PC-9 (cell line): ENCODE measurements at regions not wholly inside any gene's neighbourhood (a gene's known extent, or its start where the extent isn't known, plus 50 kb on each side); places are given as distances from the start of the nearest gene placed in this dataset.

Source experiments
- BruUV-seq: library from RNA; stranded (reverse); fragments of 400-500 nt; replicated peaks from 2 replicates; lab custom pipeline; 2021; lab: Mats Ljungman, UMichigan
- CTCF ChIA-PET: fragments of 300-600 bp; sonication (Branson Sonifier 250); formaldehyde crosslinking; loops from one replicate; lab custom pipeline; 2022; ENCODE audit warnings: antibody characterized with exemption; lab: Charles Lee
- POLR2A ChIA-PET: fragments of 300-600 bp; sonication (Branson Sonifier 250); formaldehyde crosslinking; loops from one replicate; lab custom pipeline; 2022; ENCODE audit warnings: antibody characterized with exemption; ENCODE audit not compliant: unreplicated experiment; lab: Charles Lee
- DNase-seq, 2 experiments: peaks; one replicate each; pipeline versions ENCODE4 v3.0.0 to v3.0.0-alpha.2; 2015 to 2022; ENCODE audit warnings: mixed read lengths in 1 of 2
- H2AFZ ChIP-seq: fragments of 200-600 bp; sonication (generic); 2 replicates; pipeline ENCODE4 v1.8.1; 2017; ENCODE audit warnings: antibody characterized with exemption
- H3F3A ChIP-seq: fragments of 200-600 bp; sonication (generic); 2 replicates; pipeline ENCODE4 v1.8.1; 2017; ENCODE audit warnings: antibody characterized with exemption, mild to moderate bottlenecking, low read depth; ENCODE audit not compliant: insufficient read depth
- H3K27ac ChIP-seq: fragments of 200-600 bp; sonication (generic); 2 replicates; pipeline ENCODE4 v1.6.1; 2016; ENCODE audit warnings: mixed run types
- H3K27me3 ChIP-seq: fragments of 200-600 bp; sonication (generic); 2 replicates; pipeline ENCODE4 v1.6.1; 2016; ENCODE audit warnings: low read depth, mixed run types; ENCODE audit not compliant: insufficient read depth
- H3K36me3 ChIP-seq: fragments of 200-600 bp; sonication (generic); 2 replicates; pipeline ENCODE4 v1.6.1; 2016; ENCODE audit warnings: low read depth, mixed run types
- H3K4me1 ChIP-seq: fragments of 200-600 bp; sonication (generic); replicated peaks from 2 replicates; pipeline ENCODE4 v1.6.1; 2016; ENCODE audit warnings: mixed run types; ENCODE audit not compliant: insufficient read depth
- H3K4me2 ChIP-seq: fragments of 200-600 bp; sonication (generic); 2 replicates; pipeline ENCODE4 v1.6.1; 2017; ENCODE audit warnings: mixed run types
- H3K4me3 ChIP-seq: fragments of 200-600 bp; sonication (generic); 2 replicates; pipeline ENCODE4 v1.6.1; 2016; ENCODE audit warnings: mixed run types
- H3K79me2 ChIP-seq: fragments of 200-600 bp; sonication (generic); 2 replicates; pipeline ENCODE4 v1.6.1; 2017; ENCODE audit warnings: low read depth, mixed run types
- H3K9me2 ChIP-seq: fragments of 200-600 bp; sonication (generic); 2 replicates; pipeline ENCODE4 v1.8.1; 2017; ENCODE audit warnings: mild to moderate bottlenecking; ENCODE audit not compliant: insufficient read depth
- H3K9me3 ChIP-seq: fragments of 200-600 bp; sonication (generic); 2 replicates; pipeline ENCODE4 v1.8.1; 2016; ENCODE audit warnings: low read depth; ENCODE audit not compliant: insufficient read depth
- H4K20me1 ChIP-seq: fragments of 200-600 bp; sonication (generic); 2 replicates; pipeline ENCODE4 v1.8.1; 2017; ENCODE audit not compliant: insufficient read depth
- EZH2 ChIP-seq: fragments of 200-600 bp; sonication (generic); IDR thresholded peaks from 2 replicates; pipeline ENCODE4 v1.8.0; 2017; ENCODE audit warnings: antibody characterized with exemption, low read depth
- intact Hi-C: fragments of 100-400 bp; cut with micrococcal nuclease; formaldehyde crosslinking; loops from one replicate; pipeline ENCODE4 v1.10.0; 2022; ENCODE audit not compliant: unreplicated experiment
- TF ChIP-seq, protein P1 (sequence below): fragments of 200-600 bp; sonication (generic); conservative IDR thresholded peaks from 2 replicates; pipeline ENCODE4 v1.6.1; 2017; ENCODE audit warnings: mixed run types, antibody characterized with exemption, mild to moderate bottlenecking, moderate library complexity

GRCh38 chr11:10395166-10395897 lies 59.7 kb upstream of the AMPD3 start:
- H3K9me3 ChIP-seq, result no peaks in the 10 kb centered on the region
- POLR2A ChIA-PET, result interaction anchor here (0.6 kb wide), 1 partner anchor 171 kb away, joined by 3 read pairs; no protein-coding TSS in a partner anchor
- no peaks in the 10 kb centered on the region for H3K9me2 ChIP-seq
- BruUV-seq, result no TSS peak
- H3K4me2 ChIP-seq, result no peak overlapping the region
- H2AFZ ChIP-seq, result no peak overlapping the region
- H3K4me3 ChIP-seq, result no peak overlapping the region
- no peaks in the 10 kb centered on the region for H3F3A ChIP-seq
- CTCF ChIA-PET, result no interaction called here
- H3K79me2 ChIP-seq, result no peaks in the 10 kb centered on the region
- H4K20me1 ChIP-seq, result no peaks in the 10 kb centered on the region
- no peaks in the 10 kb centered on the region for H3K27me3 ChIP-seq
- no peak for TF ChIP-seq EZH2
- TF ChIP-seq, protein P1, sequence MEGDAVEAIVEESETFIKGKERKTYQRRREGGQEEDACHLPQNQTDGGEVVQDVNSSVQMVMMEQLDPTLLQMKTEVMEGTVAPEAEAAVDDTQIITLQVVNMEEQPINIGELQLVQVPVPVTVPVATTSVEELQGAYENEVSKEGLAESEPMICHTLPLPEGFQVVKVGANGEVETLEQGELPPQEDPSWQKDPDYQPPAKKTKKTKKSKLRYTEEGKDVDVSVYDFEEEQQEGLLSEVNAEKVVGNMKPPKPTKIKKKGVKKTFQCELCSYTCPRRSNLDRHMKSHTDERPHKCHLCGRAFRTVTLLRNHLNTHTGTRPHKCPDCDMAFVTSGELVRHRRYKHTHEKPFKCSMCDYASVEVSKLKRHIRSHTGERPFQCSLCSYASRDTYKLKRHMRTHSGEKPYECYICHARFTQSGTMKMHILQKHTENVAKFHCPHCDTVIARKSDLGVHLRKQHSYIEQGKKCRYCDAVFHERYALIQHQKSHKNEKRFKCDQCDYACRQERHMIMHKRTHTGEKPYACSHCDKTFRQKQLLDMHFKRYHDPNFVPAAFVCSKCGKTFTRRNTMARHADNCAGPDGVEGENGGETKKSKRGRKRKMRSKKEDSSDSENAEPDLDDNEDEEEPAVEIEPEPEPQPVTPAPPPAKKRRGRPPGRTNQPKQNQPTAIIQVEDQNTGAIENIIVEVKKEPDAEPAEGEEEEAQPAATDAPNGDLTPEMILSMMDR, result no peak
- intact Hi-C loops, result no loop called here
- no peak for DNase-seq
- H3K36me3 ChIP-seq, result no peaks in the 10 kb centered on the region
- no peak overlapping the region for H3K27ac ChIP-seq
- H3K4me1 ChIP-seq, result no peaks in the 10 kb centered on the region

DNA sequence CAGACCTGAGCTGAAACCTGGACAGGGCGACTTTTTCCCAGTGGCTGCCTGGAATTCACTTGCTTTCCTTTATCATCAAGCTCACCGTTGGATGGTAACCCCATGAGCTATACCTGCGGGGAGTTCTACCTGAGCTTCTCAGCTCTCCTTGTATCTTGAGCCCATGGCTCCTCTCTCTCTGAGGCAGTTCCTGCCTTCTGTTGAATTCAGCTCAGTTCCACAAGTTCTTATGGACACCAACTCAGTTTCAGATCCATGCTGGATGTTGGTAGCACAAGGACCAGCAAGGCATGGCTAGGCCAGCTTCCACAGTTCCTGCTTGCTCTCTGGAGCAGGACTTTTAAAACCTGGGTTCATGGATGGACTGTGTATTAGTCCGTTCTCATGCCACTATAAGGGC lies 58.3 kb upstream of the AMPD3 start:
- no peaks in the 10 kb centered on the region for H3K4me1 ChIP-seq
- TF ChIP-seq, protein P1, result no peak
- no peak for TF ChIP-seq EZH2
- intact Hi-C loops, result no loop called here
- no peak overlapping the region for H3K4me3 ChIP-seq
- no TSS peak for BruUV-seq
- H3K27ac ChIP-seq, result no peak overlapping the region
- H3K9me3 ChIP-seq, result no peaks in the 10 kb centered on the region
- H4K20me1 ChIP-seq, result no peaks in the 10 kb centered on the region
- no peaks in the 10 kb centered on the region for H3F3A ChIP-seq
- no peak overlapping the region for H3K4me2 ChIP-seq
- POLR2A ChIA-PET, result interaction anchor here (0.6 kb wide), 1 partner anchor 68 kb away, joined by 6 read pairs; no protein-coding TSS in a partner anchor
- no peaks in the 10 kb centered on the region for H3K9me2 ChIP-seq
- CTCF ChIA-PET, result no interaction called here
- no peaks in the 10 kb centered on the region for H3K36me3 ChIP-seq
- no peaks in the 10 kb centered on the region for H3K79me2 ChIP-seq
- H3K27me3 ChIP-seq, result no peaks in the 10 kb centered on the region
- no peak overlapping the region for H2AFZ ChIP-seq
- no peak for DNase-seq

- intact Hi-C loops, result no loop called here
Observed at GRCh38 chr11:10397226-10397987, 57.7 kb upstream of the AMPD3 start.

More at GRCh38 chr11:10397226-10397987, 57.7 kb upstream of the AMPD3 start:
- H3K4me1 ChIP-seq, result no peaks in the 10 kb centered on the region
- no peaks in the 10 kb centered on the region for H3K36me3 ChIP-seq
- BruUV-seq, result no TSS peak
- H3K9me2 ChIP-seq, result no peaks in the 10 kb centered on the region
- no peaks in the 10 kb centered on the region for H3K27me3 ChIP-seq
- no peaks in the 10 kb centered on the region for H3K9me3 ChIP-seq
- H3K4me2 ChIP-seq, result no peak overlapping the region
- H4K20me1 ChIP-seq, result no peaks in the 10 kb centered on the region
- POLR2A ChIA-PET, result no interaction called here
- no peak overlapping the region for H3K4me3 ChIP-seq
- no peak overlapping the region for H2AFZ ChIP-seq
- no peak overlapping the region for H3K27ac ChIP-seq
- CTCF ChIA-PET, result no interaction called here
- no peaks in the 10 kb centered on the region for H3F3A ChIP-seq
- no peak for TF ChIP-seq EZH2
- DNase-seq, result no peak
- H3K79me2 ChIP-seq, result no peaks in the 10 kb centered on the region
